GM12892 (cell line): ENCODE measurements at regions not wholly inside any gene's neighbourhood (a gene's known extent, or its start where the extent isn't known, plus 50 kb on each side); places are given as distances from the start of the nearest gene placed in this dataset.

Experiments used
- POLR2A ChIP-seq: IDR thresholded peaks from 2 replicates; pipeline ENCODE4 v1.6.1; 2011; ENCODE audit warnings: low read depth, low read length, control low read depth
- POLR2AphosphoS5 ChIP-seq: IDR thresholded peaks from 2 replicates; pipeline ENCODE4 v1.6.1; 2011; ENCODE audit warnings: low read depth, low read length, control low read depth
- TAF1 ChIP-seq: IDR thresholded peaks from 2 replicates; pipeline ENCODE4 v1.6.1; 2011; ENCODE audit warnings: low read depth, mild to moderate bottlenecking, control low read depth, low read length, borderline replicate concordance

GRCh38 chr2:129467941-129468340 lies 511.5 kb upstream of the RAB6C start:
- no peak for TF ChIP-seq TAF1
- no peak for TF ChIP-seq POLR2AphosphoS5
- no peak for TF ChIP-seq POLR2A
